Panc1 (cell line): ENCODE measurements at regions not wholly inside any gene's neighbourhood (a gene's known extent, or its start where the extent isn't known, plus 50 kb on each side); places are given as distances from the start of the nearest gene placed in this dataset.
A peak's percentile ranks its signal among the peaks of the same experiment; 100 is the strongest.

Experiments used
- ATAC-seq: fragments of 200-7000 bp; cut with Tn5 transposase; 2 replicates; pipeline ENCODE4 v1.9.1; 2020; ENCODE audit warnings: mild to moderate bottlenecking, moderate library complexity
- BruUV-seq: library from RNA; stranded (reverse); fragments of 400-500 nt; replicated peaks from 2 replicates; lab custom pipeline; 2021; lab: Mats Ljungman, UMichigan
- CTCF ChIA-PET: fragments of 300-600 bp; sonication (Branson Sonifier 250); formaldehyde crosslinking; loops from one replicate; lab custom pipeline; 2022; ENCODE audit warnings: antibody characterized with exemption; lab: Charles Lee
- POLR2A ChIA-PET: fragments of 300-600 bp; sonication (Branson Sonifier 250); formaldehyde crosslinking; loops from one replicate; lab custom pipeline; 2022; ENCODE audit warnings: antibody characterized with exemption; lab: Charles Lee
- DNase-seq: peaks from one replicate; pipeline ENCODE4 v3.0.0-alpha.2; 2010; ENCODE audit warnings: low read depth, low spot score
- H3K27ac ChIP-seq: 2 replicates; pipeline ENCODE4 v1.5.1; 2011; ENCODE audit warnings: mild to moderate bottlenecking, low read length, inconsistent platforms
- H3K27me3 ChIP-seq: fragments of 200-500 bp; sonication (Bioruptor generic); 2 replicates; pipeline ENCODE4 v1.6.0; 2014; ENCODE audit warnings: low read length, inconsistent platforms; ENCODE audit not compliant: control insufficient read depth, insufficient read depth
- H3K36me3 ChIP-seq: fragments of 200-500 bp; sonication (Bioruptor generic); 2 replicates; pipeline ENCODE4 v1.5.1; 2014; ENCODE audit warnings: inconsistent platforms, mild to moderate bottlenecking, low read length, moderate library complexity; ENCODE audit not compliant: control insufficient read depth, insufficient read depth
- H3K4me1 ChIP-seq: 2 replicates; pipeline ENCODE4 v1.5.1; 2011; ENCODE audit warnings: inconsistent platforms, mild to moderate bottlenecking, low read length, moderate library complexity; ENCODE audit not compliant: control insufficient read depth, insufficient read depth
- H3K4me3 ChIP-seq, 2 experiments: 2 replicates each; pipeline ENCODE4 v1.5.1; 2011 to 2012; ENCODE audit warnings: low read depth in 2 of 2, low read length in 2 of 2, mild to moderate bottlenecking in 2 of 2, inconsistent platforms in 1 of 2, moderate library complexity in 1 of 2
- H3K9me3 ChIP-seq: fragments of 200-500 bp; sonication (Bioruptor generic); 2 replicates; pipeline ENCODE4 v1.5.1; 2014; ENCODE audit warnings: low read depth, mild to moderate bottlenecking, inconsistent platforms, low read length, moderate library complexity; ENCODE audit not compliant: control insufficient read depth, insufficient read depth
- POLR2AphosphoS5 ChIP-seq: IDR thresholded peaks from 2 replicates; pipeline ENCODE4 v1.6.1; 2012; ENCODE audit warnings: mild to moderate bottlenecking, low read depth, low read length, moderate library complexity
- SIN3A ChIP-seq: IDR thresholded peaks from 2 replicates; pipeline ENCODE4 v1.6.1; 2012; ENCODE audit warnings: low read depth, mild to moderate bottlenecking, low read length, moderate library complexity, borderline replicate concordance; ENCODE audit not compliant: insufficient read depth
- TCF7L2 ChIP-seq: IDR thresholded peaks from 2 replicates; pipeline ENCODE4 v1.6.1; 2011; ENCODE audit warnings: mild to moderate bottlenecking, low read depth, low read length, inconsistent platforms
- in situ Hi-C: cut with HindIII; loops from 2 replicates; pipeline ENCODE4 v1.10.0; 2016; ENCODE audit warnings: low sequenced_read_pairs, low pct_unique_long_range_greater_than_20kb
- intact Hi-C: fragments of 100-400 bp; cut with micrococcal nuclease; formaldehyde crosslinking; loops from one replicate; pipeline ENCODE4 v1.10.0; 2022; ENCODE audit not compliant: unreplicated experiment
- TF ChIP-seq, protein P1 (sequence below): fragments of 450-650 bp; IDR thresholded peaks from 2 replicates; pipeline ENCODE4 v1.5.1; 2017; ENCODE audit warnings: mild to moderate bottlenecking
- TF ChIP-seq, protein P2 (sequence below), 2 experiments: IDR thresholded peaks; 2 replicates each; pipeline ENCODE4 v1.6.1; 2011 to 2012; ENCODE audit warnings: low read depth in 2 of 2, control low read depth in 1 of 2, low read length in 1 of 2, mild to moderate bottlenecking in 1 of 2, moderate library complexity in 1 of 2; ENCODE audit not compliant: insufficient read depth in 1 of 2

DNA sequence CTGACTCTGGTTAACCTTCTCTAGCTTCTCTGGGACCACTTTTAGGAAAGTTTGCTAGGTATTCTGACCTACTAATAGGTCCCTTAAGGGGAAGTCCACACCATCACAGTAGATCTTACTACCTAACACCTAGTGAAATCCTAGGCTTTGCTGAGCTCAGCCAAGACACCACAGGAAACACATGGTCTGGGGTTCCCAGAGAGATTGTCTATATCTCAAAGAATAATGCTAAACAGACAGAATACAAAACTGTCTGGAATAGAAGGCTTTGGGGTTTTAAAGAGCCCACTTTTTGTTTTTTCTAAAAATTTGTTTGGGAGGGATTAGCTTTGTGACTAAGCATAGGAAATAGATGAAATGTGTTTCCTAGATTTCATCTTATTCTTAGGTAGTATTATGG, 395.1 kb downstream of the ARHGEF28 start:
- H3K4me1 ChIP-seq, result peaks cover 16% of the 10 kb centered on the region
- BruUV-seq, result no TSS peak
- POLR2A ChIA-PET, result interaction anchor here (0.5 kb wide), 1 partner anchor 336 kb away, joined by 7 read pairs; no protein-coding TSS in a partner anchor
- H3K36me3 ChIP-seq, result no peaks in the 10 kb centered on the region
- H3K27me3 ChIP-seq, result no peaks in the 10 kb centered on the region; the same call in 1 of the 2 replicates
- H3K9me3 ChIP-seq, result no peaks in the 10 kb centered on the region
- TF ChIP-seq SIN3A, result no peak
- DNase-seq, result no peak
- no peak for ATAC-seq
- CTCF ChIA-PET, result no interaction called here
- intact Hi-C loops, result no loop called here
- in situ Hi-C loops, result no loop called here
- no peak overlapping the region for H3K27ac ChIP-seq
- no peak overlapping the region for H3K4me3 ChIP-seq

DNA sequence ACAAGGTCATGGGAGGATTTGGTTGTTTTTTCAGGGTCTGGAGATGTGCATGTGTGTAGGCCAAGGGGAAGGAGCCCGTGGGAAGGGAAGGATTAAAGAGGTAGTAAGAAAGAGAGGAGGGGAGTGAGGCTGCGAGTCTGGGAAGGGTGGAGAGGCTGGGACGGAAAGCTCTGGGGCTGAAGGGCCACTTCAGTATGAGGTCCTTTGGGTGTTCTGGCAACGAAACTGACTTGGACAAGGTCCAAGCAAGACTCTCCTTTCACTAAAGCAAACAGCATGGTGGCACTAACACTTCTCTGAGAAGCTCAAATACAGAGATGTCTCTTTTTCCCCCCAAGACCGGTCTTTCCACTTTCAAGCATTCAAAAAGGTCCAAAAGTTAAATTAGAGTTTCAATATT, 394.5 kb downstream of the ARHGEF28 start:
- no peaks in the 10 kb centered on the region for H3K36me3 ChIP-seq
- in situ Hi-C loops (no loop called here), intact Hi-C loops (no loop called here)
- no peak overlapping the region for H3K27ac ChIP-seq
- TF ChIP-seq, protein P1, sequence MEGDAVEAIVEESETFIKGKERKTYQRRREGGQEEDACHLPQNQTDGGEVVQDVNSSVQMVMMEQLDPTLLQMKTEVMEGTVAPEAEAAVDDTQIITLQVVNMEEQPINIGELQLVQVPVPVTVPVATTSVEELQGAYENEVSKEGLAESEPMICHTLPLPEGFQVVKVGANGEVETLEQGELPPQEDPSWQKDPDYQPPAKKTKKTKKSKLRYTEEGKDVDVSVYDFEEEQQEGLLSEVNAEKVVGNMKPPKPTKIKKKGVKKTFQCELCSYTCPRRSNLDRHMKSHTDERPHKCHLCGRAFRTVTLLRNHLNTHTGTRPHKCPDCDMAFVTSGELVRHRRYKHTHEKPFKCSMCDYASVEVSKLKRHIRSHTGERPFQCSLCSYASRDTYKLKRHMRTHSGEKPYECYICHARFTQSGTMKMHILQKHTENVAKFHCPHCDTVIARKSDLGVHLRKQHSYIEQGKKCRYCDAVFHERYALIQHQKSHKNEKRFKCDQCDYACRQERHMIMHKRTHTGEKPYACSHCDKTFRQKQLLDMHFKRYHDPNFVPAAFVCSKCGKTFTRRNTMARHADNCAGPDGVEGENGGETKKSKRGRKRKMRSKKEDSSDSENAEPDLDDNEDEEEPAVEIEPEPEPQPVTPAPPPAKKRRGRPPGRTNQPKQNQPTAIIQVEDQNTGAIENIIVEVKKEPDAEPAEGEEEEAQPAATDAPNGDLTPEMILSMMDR, result no peak
- TF ChIP-seq SIN3A, result no peak
- TF ChIP-seq POLR2AphosphoS5, result no peak
- TF ChIP-seq, protein P2, sequence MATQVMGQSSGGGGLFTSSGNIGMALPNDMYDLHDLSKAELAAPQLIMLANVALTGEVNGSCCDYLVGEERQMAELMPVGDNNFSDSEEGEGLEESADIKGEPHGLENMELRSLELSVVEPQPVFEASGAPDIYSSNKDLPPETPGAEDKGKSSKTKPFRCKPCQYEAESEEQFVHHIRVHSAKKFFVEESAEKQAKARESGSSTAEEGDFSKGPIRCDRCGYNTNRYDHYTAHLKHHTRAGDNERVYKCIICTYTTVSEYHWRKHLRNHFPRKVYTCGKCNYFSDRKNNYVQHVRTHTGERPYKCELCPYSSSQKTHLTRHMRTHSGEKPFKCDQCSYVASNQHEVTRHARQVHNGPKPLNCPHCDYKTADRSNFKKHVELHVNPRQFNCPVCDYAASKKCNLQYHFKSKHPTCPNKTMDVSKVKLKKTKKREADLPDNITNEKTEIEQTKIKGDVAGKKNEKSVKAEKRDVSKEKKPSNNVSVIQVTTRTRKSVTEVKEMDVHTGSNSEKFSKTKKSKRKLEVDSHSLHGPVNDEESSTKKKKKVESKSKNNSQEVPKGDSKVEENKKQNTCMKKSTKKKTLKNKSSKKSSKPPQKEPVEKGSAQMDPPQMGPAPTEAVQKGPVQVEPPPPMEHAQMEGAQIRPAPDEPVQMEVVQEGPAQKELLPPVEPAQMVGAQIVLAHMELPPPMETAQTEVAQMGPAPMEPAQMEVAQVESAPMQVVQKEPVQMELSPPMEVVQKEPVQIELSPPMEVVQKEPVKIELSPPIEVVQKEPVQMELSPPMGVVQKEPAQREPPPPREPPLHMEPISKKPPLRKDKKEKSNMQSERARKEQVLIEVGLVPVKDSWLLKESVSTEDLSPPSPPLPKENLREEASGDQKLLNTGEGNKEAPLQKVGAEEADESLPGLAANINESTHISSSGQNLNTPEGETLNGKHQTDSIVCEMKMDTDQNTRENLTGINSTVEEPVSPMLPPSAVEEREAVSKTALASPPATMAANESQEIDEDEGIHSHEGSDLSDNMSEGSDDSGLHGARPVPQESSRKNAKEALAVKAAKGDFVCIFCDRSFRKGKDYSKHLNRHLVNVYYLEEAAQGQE (IDR thresholded peaks at IDR 0.05; ENCODE audit: insufficient read depth in 1 of 2, low read depth in 2 of 2, low read length in 1 of 2), result no peak
- no peak for TF ChIP-seq TCF7L2
- H3K27me3 ChIP-seq, result no peaks in the 10 kb centered on the region; the same call in 1 of the 2 replicates
- no TSS peak for BruUV-seq
- ChIA-PET POLR2A (no interaction called here), CTCF (no interaction called here)
- H3K4me1 ChIP-seq, result peaks cover 16% of the 10 kb centered on the region
- DNase-seq (no peak), ATAC-seq (no peak)
- H3K4me3 ChIP-seq, result no peak overlapping the region
- H3K9me3 ChIP-seq, result no peaks in the 10 kb centered on the region

DNA sequence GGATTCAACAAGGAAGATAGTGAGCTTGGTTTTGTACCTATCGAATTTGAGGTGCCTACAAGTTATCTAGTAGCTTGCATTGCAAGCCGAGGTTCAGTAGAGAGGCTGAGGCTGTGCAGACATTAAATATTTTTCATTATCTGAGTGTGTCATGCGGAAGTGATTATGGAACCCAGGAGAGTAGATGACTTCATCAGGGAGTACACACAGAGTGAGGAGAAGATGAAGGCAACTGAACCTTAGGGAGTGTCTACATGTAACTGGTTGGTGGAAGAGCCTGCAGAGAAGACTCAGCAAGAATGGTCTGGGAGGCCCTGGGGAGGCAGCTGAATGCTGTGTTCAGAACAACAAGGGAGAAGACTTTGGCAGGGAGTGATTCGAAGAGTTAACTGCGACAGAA, 393.9 kb downstream of the ARHGEF28 start:
- no peak overlapping the region for H3K4me3 ChIP-seq
- H3K27ac ChIP-seq, result peak overlapping the region; percentile 56; the same call in 1 of the 2 replicates
- TF ChIP-seq TCF7L2 (no peak), POLR2AphosphoS5 (no peak), SIN3A (no peak)
- TF ChIP-seq, protein P1, result no peak
- TF ChIP-seq, protein P2 (IDR thresholded peaks at IDR 0.05; ENCODE audit: insufficient read depth in 1 of 2, low read depth in 2 of 2, low read length in 1 of 2), result no peak
- DNase-seq, result no peak
- intact Hi-C loops, result no loop called here
- peaks cover 16% of the 10 kb centered on the region for H3K4me1 ChIP-seq
- H3K27me3 ChIP-seq, result no peaks in the 10 kb centered on the region; the same call in 1 of the 2 replicates
- CTCF ChIA-PET, result no interaction called here
- H3K9me3 ChIP-seq, result no peaks in the 10 kb centered on the region
- POLR2A ChIA-PET, result no interaction called here
- H3K36me3 ChIP-seq, result no peaks in the 10 kb centered on the region
- no TSS peak for BruUV-seq
- no peak for ATAC-seq
- in situ Hi-C loops, result no loop called here
